HUES48 (cell line): ENCODE measurements at regions not wholly inside any gene's neighbourhood (a gene's known extent, or its start where the extent isn't known, plus 50 kb on each side); places are given as distances from the start of the nearest gene placed in this dataset.

Experiments used
- H3K27ac ChIP-seq: one replicate; pipeline ENCODE4 v1.7.0; 2013; ENCODE audit warnings: low read depth, low read length, inconsistent platforms
- H3K27me3 ChIP-seq: 2 replicates; pipeline ENCODE4 v1.6.1; 2013; ENCODE audit warnings: mild to moderate bottlenecking, low read length; ENCODE audit not compliant: control insufficient read depth, insufficient read depth
- H3K36me3 ChIP-seq: 2 replicates; pipeline ENCODE4 v1.6.1; 2013; ENCODE audit warnings: low read length; ENCODE audit not compliant: control insufficient read depth, insufficient read depth
- H3K4me1 ChIP-seq: 2 replicates; pipeline ENCODE4 v1.6.1; 2013; ENCODE audit warnings: mild to moderate bottlenecking, low read length; ENCODE audit not compliant: control insufficient read depth, insufficient read depth
- H3K4me3 ChIP-seq: 2 replicates; pipeline ENCODE4 v1.5.1; 2013; ENCODE audit warnings: mild to moderate bottlenecking, low read depth, low read length
- H3K9ac ChIP-seq: 2 replicates; pipeline ENCODE4 v1.6.1; 2013; ENCODE audit warnings: mild to moderate bottlenecking, low read depth, low read length, moderate library complexity
- H3K9me3 ChIP-seq: 2 replicates; pipeline ENCODE4 v1.6.1; 2013; ENCODE audit warnings: low read length; ENCODE audit not compliant: control insufficient read depth, insufficient read depth

- Histone ChIP-seq H3K27ac (no peak overlapping the region), H3K9me3 (no peaks in the 10 kb centered on the region), H3K9ac (no peak overlapping the region), H3K36me3 (no peaks in the 10 kb centered on the region), H3K27me3 (no peaks in the 10 kb centered on the region), H3K4me1 (no peaks in the 10 kb centered on the region; the same call in 1 of the 2 replicates), H3K4me3 (no peak overlapping the region)
Observed at GRCh38 chr16:86891631-86892030, 313.3 kb downstream of the FOXL1 start.

GRCh38 chr16:86892509-86892908 is 314.2 kb downstream of the FOXL1 start:
- no peaks in the 10 kb centered on the region for H3K27me3 ChIP-seq
- no peaks in the 10 kb centered on the region; the same call in 1 of the 2 replicates for H3K4me1 ChIP-seq
- no peak overlapping the region for H3K27ac ChIP-seq
- H3K4me3 ChIP-seq, result no peak overlapping the region
- no peaks in the 10 kb centered on the region for H3K9me3 ChIP-seq
- H3K9ac ChIP-seq, result no peak overlapping the region
- H3K36me3 ChIP-seq, result no peaks in the 10 kb centered on the region

GRCh38 chr16:86893506-86893905 is 315.2 kb downstream of the FOXL1 start:
- H3K9ac ChIP-seq, result no peak overlapping the region
- no peak overlapping the region for H3K4me3 ChIP-seq
- H3K27ac ChIP-seq, result no peak overlapping the region
- no peaks in the 10 kb centered on the region for H3K9me3 ChIP-seq
- no peaks in the 10 kb centered on the region for H3K36me3 ChIP-seq
- no peaks in the 10 kb centered on the region; the same call in 1 of the 2 replicates for H3K4me1 ChIP-seq
- no peaks in the 10 kb centered on the region for H3K27me3 ChIP-seq

GRCh38 chr16:86894029-86894567 is 315.7 kb downstream of the FOXL1 start:
- Histone ChIP-seq H3K4me3 (no peak overlapping the region), H3K4me1 (no peaks in the 10 kb centered on the region; the same call in 1 of the 2 replicates), H3K27ac (no peak overlapping the region), H3K9ac (no peak overlapping the region), H3K9me3 (no peaks in the 10 kb centered on the region), H3K27me3 (no peaks in the 10 kb centered on the region), H3K36me3 (no peaks in the 10 kb centered on the region)

- Histone ChIP-seq H3K4me1 (no peaks in the 10 kb centered on the region; the same call in 1 of the 2 replicates), H3K27ac (no peak overlapping the region), H3K4me3 (no peak overlapping the region), H3K9me3 (no peaks in the 10 kb centered on the region), H3K36me3 (no peaks in the 10 kb centered on the region), H3K9ac (no peak overlapping the region), H3K27me3 (no peaks in the 10 kb centered on the region)
Observed at GRCh38 chr16:86894925-86895324, 316.6 kb downstream of the FOXL1 start.

DNA sequence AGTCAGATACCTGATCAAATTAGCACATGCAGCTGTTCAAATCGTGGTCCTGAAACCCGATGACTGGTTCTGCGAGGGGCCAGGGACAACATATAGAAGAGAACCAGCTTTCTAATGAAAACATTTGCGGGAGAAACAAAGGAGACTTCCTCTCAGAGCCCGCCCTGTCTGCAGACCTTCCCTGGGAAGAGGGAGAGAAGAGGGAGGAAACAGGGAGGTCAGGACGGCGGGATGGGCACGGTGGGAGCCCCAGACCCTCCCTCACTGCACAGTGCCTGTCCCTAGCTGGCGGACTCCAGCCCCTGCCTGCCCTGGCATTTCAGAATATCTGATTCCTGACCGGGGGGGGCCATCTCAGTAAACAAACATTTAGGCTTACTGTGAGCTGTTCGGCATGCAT is 317.3 kb downstream of the FOXL1 start:
- Histone ChIP-seq H3K9ac (no peak overlapping the region), H3K9me3 (no peaks in the 10 kb centered on the region), H3K4me3 (no peak overlapping the region), H3K27me3 (no peaks in the 10 kb centered on the region), H3K4me1 (no peaks in the 10 kb centered on the region; the same call in 1 of the 2 replicates), H3K36me3 (no peaks in the 10 kb centered on the region), H3K27ac (no peak overlapping the region)

- Histone ChIP-seq H3K9me3 (no peaks in the 10 kb centered on the region), H3K27ac (no peak overlapping the region), H3K27me3 (no peaks in the 10 kb centered on the region), H3K4me3 (no peak overlapping the region), H3K36me3 (no peaks in the 10 kb centered on the region), H3K9ac (no peak overlapping the region), H3K4me1 (no peaks in the 10 kb centered on the region; the same call in 1 of the 2 replicates)
Observed at GRCh38 chr16:86896976-86897375, 318.6 kb downstream of the FOXL1 start.

DNA sequence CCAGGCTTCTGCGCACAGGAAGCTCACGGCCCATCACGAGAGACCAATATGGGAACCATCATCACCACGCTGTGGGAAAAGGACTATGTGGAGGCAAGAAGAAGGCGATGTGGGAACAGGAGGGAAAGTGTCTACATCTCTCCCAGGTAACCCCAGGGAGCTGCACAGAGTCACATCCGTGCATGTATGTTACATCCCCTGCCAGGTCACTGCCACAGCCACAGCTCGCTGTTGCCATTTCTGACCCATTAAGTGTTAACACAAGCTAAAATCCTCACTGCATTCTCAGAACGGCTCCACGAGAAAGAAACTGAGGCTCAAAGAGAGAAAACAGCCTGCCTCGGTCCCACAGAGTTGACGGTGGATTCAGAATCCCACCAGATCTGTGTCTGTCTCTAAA is 319.1 kb downstream of the FOXL1 start:
- no peaks in the 10 kb centered on the region for H3K27me3 ChIP-seq

DNA sequence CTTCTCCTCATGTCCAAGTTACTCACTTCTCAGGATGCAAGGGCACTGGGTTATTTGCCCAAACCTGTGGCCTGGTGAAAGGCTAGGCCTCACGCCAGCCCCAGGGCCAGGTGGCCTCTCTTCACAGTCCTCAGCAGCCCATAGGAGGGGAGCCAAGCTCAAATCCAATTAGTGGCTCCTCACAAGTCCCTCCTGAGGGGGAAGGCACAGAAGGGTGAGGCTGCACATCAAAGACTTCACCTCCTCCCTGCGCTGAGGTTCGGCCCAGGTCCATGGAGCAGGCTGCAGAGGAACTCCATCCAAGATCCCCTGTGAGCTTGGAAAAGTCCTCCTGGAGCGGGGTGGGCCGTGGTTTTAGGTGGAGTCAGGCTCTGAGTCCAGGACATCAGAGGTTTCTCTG is 320.0 kb downstream of the FOXL1 start:
- no peaks in the 10 kb centered on the region for H3K27me3 ChIP-seq
- H3K4me1 ChIP-seq, result peaks cover 5% of the 10 kb centered on the region; the same call in 1 of the 2 replicates
- no peak overlapping the region for H3K27ac ChIP-seq
- no peak overlapping the region for H3K4me3 ChIP-seq
- H3K9ac ChIP-seq, result no peak overlapping the region
- H3K36me3 ChIP-seq, result no peaks in the 10 kb centered on the region
- H3K9me3 ChIP-seq, result no peaks in the 10 kb centered on the region

More for the DNA sequence above, 319.1 kb downstream of the FOXL1 start:
- no peaks in the 10 kb centered on the region for H3K36me3 ChIP-seq
- no peaks in the 10 kb centered on the region for H3K9me3 ChIP-seq
- no peak overlapping the region for H3K9ac ChIP-seq
- H3K4me1 ChIP-seq, result peaks cover 2% of the 10 kb centered on the region; the same call in 1 of the 2 replicates
- H3K27ac ChIP-seq, result no peak overlapping the region
- H3K4me3 ChIP-seq, result no peak overlapping the region

DNA sequence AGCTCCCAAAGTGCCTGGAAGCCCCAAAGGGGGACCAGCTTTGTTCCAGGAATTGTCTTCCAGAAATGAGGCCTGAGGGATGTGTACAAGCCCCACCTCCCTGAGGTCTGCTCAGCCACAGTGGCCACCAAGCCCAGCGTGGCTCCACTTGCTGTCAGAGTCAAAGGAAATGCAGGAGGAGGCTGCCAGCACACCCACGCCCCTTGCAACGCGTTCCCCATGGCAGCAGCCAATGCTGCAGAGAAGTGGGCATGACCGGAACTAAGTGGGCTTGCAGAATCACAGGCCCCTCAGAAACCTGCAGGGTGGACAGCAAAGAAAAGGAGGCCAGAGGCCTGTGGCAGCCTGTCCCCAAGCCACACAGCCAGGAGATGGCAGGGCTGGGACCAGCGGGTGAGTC is 320.8 kb downstream of the FOXL1 start:
- Histone ChIP-seq H3K36me3 (no peaks in the 10 kb centered on the region), H3K4me3 (no peak overlapping the region), H3K27ac (no peak overlapping the region), H3K4me1 (peaks cover 5% of the 10 kb centered on the region; the same call in 1 of the 2 replicates), H3K9me3 (no peaks in the 10 kb centered on the region), H3K9ac (no peak overlapping the region), H3K27me3 (no peaks in the 10 kb centered on the region)

DNA sequence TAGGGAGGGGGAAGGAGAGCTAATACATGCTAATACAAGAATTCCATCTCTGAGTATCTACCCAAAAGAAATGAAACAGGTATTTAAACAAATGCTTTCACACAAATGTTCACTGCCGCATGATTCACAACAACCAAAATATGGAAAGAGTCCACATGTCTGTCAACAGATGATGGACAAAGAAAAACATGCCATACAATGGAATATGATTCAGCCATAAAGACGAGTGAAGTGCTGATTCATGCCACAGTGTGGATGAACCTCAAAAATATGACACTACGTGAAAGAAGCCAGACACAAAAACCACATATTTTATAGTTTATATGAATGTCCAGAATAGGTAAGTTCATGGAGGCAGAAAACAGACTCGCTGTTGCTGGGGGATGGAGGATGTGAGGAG is 321.4 kb downstream of the FOXL1 start:
- Histone ChIP-seq H3K9ac (no peak overlapping the region), H3K27ac (no peak overlapping the region), H3K36me3 (no peaks in the 10 kb centered on the region), H3K27me3 (no peaks in the 10 kb centered on the region), H3K4me1 (peaks cover 5% of the 10 kb centered on the region; the same call in 1 of the 2 replicates), H3K9me3 (no peaks in the 10 kb centered on the region), H3K4me3 (no peak overlapping the region)
